ENCODE measurements at regions not wholly inside any gene's neighbourhood (a gene's known extent, or its start where the extent isn't known, plus 50 kb on each side); places are given as distances from the start of the nearest gene placed in this dataset.

DNA sequence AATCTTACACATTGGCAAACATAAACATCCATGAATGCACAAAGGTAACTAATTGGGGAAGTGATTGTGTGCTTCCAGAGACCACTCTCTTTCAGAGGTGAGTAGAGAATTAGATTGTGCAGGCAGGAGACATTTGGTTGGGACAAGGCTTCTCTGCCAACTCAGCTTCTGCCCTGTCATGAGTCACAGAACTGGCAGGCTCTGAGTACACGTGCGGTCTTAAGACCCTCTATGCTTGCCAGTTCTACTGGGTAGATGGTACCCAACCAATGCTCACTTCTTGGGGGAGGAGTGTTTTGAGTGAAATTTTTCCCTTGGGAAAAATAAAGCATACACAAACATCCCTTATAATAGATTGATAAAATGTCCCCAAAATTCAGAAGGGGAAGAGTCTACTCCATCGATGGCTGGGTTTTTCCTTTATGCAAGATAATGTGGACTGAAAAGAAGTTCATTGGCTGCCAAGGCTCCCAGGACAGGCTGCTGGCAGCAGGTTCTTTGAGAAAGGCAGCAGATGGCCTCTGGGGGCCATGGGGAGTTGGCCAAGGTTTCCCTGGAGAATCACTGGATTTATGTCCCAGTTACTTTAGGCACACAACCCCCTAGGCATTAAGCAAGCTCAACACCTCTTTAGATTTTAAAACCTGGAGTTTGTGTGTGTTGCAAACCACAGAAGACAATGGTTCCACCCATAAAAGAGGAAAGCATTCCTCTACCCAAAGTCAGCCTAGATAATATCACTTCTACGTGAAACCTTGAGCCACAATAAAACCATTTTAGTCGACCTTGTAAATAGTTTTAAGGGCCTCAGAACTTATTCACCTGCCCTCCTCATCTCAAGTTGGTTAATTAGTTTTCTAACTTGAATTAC lies 417.0 kb downstream of the TXNL1 start:
- no peak for TF ChIP-seq MXI1 (IDR thresholded peaks at IDR 0.05; ENCODE audit: low read depth, low read length)
- TF ChIP-seq, protein P1, sequence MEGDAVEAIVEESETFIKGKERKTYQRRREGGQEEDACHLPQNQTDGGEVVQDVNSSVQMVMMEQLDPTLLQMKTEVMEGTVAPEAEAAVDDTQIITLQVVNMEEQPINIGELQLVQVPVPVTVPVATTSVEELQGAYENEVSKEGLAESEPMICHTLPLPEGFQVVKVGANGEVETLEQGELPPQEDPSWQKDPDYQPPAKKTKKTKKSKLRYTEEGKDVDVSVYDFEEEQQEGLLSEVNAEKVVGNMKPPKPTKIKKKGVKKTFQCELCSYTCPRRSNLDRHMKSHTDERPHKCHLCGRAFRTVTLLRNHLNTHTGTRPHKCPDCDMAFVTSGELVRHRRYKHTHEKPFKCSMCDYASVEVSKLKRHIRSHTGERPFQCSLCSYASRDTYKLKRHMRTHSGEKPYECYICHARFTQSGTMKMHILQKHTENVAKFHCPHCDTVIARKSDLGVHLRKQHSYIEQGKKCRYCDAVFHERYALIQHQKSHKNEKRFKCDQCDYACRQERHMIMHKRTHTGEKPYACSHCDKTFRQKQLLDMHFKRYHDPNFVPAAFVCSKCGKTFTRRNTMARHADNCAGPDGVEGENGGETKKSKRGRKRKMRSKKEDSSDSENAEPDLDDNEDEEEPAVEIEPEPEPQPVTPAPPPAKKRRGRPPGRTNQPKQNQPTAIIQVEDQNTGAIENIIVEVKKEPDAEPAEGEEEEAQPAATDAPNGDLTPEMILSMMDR (IDR thresholded peaks at IDR 0.05 in 2 of 3, conservative IDR thresholded peaks at IDR 0.05 in 1 of 3; ENCODE audit: insufficient read depth in 2 of 3, low read depth in 1 of 3, low read length in 3 of 3): no peak
- no peak for TF ChIP-seq E2F6 (IDR thresholded peaks at IDR 0.05; ENCODE audit: borderline replicate concordance in 1 of 2, extremely low read depth in 1 of 2, insufficient read depth in 1 of 2, insufficient read length in 1 of 2, low read depth in 1 of 2, low read length in 1 of 2, poor library complexity in 1 of 2, severe bottlenecking in 1 of 2)
- no peak for TF ChIP-seq JUND (IDR thresholded peaks at IDR 0.05; ENCODE audit: borderline replicate concordance, low read depth, low read length)
- TF ChIP-seq JUND (tag; IDR thresholded peaks at IDR 0.05; ENCODE audit: borderline replicate concordance, low read depth, low read length): no peak
- TF ChIP-seq, protein P2, sequence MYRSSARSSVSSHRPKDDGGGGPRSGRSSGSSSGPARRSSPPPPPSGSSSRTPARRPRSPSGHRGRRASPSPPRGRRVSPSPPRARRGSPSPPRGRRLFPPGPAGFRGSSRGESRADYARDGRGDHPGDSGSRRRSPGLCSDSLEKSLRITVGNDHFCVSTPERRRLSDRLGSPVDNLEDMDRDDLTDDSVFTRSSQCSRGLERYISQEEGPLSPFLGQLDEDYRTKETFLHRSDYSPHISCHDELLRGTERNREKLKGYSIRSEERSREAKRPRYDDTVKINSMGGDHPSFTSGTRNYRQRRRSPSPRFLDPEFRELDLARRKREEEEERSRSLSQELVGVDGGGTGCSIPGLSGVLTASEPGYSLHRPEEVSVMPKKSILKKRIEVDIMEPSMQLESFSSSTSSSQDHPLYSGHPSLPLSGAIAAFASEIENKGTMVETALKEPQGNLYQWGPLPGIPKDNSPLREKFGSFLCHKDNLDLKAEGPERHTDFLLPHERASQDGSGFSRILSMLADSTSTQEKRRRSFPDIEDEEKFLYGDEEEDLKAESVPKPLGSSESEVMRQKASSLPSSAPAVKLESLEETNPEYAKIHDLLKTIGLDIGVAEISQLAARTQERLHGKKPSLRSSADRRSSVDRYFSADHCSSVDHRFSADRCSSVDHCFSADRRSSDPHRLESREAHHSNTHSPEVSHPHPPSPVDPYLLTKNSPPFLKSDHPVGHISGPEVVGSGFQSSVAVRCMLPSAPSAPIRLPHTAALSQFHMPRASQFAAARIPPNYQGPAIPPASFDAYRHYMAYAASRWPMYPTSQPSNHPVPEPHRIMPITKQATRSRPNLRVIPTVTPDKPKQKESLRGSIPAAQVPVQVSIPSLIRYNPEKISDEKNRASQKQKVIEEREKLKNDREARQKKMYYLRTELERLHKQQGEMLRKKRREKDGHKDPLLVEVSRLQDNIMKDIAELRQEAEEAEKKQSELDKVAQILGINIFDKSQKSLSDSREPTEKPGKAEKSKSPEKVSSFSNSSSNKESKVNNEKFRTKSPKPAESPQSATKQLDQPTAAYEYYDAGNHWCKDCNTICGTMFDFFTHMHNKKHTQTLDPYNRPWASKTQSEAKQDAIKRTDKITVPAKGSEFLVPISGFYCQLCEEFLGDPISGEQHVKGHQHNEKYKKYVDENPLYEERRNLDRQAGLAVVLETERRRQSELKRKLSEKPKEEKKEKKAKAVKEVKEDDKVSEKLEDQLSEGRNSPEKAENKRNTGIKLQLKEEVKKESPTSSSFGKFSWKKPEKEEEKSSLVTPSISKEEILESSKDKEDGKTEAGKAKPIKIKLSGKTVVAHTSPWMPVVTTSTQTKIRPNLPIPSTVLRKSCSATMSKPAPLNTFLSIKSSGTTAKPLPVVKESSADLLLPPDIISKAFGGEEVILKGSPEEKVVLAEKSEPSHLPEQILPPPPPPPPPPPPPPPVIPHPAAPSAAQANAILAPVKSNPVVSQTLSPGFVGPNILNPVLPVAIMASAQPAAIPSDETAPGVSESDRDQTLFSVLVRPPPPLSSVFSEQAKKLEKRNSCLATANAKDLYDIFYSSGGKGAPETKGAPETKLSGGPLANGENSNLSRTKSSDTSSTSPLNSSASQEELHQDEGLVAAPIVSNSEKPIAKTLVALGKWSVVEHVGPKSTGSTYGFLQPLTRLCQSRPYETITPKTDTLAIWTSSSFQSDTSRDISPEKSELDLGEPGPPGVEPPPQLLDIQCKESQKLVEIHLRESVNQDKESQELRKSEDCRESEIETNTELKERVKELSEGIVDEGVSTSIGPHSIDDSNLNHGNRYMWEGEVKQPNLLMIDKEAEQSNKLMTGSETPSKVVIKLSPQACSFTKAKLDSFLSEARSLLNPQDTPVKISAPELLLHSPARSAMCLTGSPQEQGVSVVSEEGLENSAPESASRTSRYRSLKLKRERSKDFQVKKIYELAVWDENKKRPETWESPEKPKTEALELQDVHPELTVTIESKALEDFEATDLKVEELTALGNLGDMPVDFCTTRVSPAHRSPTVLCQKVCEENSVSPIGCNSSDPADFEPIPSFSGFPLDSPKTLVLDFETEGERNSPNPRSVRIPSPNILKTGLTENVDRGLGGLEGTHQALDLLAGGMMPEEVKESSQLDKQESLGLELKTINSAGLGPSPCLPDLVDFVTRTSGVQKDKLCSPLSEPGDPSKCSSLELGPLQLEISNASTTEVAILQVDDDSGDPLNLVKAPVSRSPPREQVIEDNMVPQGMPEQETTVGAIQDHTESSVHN (IDR thresholded peaks at IDR 0.05; ENCODE audit: borderline replicate concordance in 1 of 2, low read depth in 1 of 2): no peak
- TF ChIP-seq RBM22 (IDR thresholded peaks at IDR 0.05; ENCODE audit: low read depth, low read length, poor library complexity, severe bottlenecking): no peak
- no peak for TF ChIP-seq KDM1A (IDR thresholded peaks at IDR 0.05)
- TF ChIP-seq ZBTB1 (CRISPR knock-in tag; IDR thresholded peaks at IDR 0.05; ENCODE audit: borderline replicate concordance, low read depth): no peak
- no peak for TF ChIP-seq POLR2AphosphoS5 (IDR thresholded peaks at IDR 0.05; ENCODE audit: control insufficient read depth, insufficient read depth, low read depth, low read length)
- TF ChIP-seq ELF2 (CRISPR knock-in tag; IDR thresholded peaks at IDR 0.05): no peak
- no peak for TF ChIP-seq ZNF445 (CRISPR knock-in tag; IDR thresholded peaks at IDR 0.05; ENCODE audit: low read depth)
- TF ChIP-seq PHF8 (IDR thresholded peaks at IDR 0.05; ENCODE audit: borderline replicate concordance, low read length): no peak
- TF ChIP-seq, protein P3, sequence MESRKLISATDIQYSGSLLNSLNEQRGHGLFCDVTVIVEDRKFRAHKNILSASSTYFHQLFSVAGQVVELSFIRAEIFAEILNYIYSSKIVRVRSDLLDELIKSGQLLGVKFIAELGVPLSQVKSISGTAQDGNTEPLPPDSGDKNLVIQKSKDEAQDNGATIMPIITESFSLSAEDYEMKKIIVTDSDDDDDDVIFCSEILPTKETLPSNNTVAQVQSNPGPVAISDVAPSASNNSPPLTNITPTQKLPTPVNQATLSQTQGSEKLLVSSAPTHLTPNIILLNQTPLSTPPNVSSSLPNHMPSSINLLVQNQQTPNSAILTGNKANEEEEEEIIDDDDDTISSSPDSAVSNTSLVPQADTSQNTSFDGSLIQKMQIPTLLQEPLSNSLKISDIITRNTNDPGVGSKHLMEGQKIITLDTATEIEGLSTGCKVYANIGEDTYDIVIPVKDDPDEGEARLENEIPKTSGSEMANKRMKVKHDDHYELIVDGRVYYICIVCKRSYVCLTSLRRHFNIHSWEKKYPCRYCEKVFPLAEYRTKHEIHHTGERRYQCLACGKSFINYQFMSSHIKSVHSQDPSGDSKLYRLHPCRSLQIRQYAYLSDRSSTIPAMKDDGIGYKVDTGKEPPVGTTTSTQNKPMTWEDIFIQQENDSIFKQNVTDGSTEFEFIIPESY (CRISPR knock-in tag; IDR thresholded peaks at IDR 0.05): no peak
